OCI-M1 (cell line): ENCODE measurements at regions not wholly inside any gene's neighbourhood (a gene's known extent, or its start where the extent isn't known, plus 50 kb on each side); places are given as distances from the start of the nearest gene placed in this dataset.
"Not testable (repeated sequence)": the region's sequence is repeated elsewhere in the genome, so short reads cannot be mapped to it uniquely, and the experiment has no call there.

Experiments
- DNase-seq: peaks from one replicate; lab custom pipeline; 2025; lab: John Stamatoyannopoulos, UW

DNA sequence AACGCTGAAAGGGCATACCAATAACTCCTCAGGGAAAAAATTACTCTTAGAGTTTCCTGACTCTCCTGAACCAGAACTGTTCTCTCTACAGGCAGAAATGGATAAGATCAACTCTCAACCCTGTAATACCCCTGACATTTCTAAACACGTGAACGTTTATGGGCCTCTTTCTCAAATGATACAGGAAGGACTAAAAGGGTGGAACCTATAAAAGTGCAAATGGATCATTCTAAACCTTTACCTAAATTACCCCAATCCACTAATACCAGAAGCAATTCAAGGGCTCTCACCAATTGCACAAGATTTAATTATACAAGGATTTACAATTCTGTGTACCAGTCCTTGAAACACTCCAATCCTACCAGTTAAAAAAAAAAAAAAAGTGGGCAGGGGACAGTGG lies 98.0 kb upstream of the FAM174B start:
- DNase-seq: no peak

DNA sequence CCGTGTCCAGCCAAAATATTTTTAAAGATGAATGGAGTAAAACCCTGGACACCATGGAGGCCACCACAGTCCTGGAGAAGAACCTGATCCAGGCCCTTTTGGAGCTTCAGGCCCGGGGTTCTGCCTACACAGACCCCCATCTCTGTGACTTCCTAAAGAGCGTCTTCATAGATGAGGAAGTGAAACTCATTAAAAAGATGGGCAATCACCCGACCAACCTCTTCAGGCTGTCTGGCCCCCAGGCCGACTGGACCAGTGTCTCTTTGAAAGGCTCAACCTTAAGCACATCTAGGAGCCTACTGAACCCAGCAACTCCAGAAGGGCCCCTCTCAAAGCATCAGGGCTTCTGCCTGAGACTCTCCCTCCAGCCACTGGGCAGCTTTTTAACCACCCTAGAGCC lies 107.9 kb upstream of the FAM174B start:
- no peak for DNase-seq

DNA sequence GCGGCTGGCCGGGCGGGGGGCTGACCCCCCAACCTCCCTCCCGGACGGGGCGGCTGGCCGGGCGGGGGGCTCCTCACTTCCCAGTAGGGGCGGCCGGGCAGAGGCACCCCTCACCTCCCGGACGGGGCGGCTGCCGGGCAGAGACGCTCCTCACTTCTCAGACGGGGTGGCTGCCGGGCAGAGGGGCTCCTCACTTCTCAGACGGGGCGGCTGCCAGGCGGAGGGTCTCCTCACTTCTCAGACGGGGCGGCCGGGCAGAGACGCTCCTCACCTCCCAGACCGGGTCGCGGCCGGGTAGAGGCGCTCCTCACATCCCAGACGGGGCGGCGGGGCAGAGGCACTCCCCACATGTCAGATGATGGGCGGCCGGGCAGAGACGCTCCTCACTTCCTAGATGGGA lies 112.6 kb upstream of the FAM174B start:
- DNase-seq: not testable (repeated sequence)

DNA sequence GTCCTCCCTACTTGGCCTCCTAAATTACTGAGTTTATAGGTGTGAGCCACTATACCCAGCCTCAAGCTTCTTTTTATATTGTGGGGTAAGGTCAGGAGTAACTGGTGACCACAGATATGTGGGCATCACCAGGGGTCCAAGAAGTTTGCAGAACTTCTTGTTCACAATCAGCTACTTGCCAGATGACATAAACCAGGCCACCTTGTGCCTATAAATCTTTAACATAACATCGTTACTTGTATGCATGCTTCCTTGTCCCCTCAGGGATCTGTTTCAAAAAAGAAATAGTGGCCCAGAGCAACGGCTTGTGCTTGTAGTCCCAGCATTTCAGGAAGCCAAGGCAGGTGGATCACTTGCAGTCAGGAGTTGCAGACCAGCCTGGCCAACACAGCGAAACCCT lies 115.1 kb upstream of the FAM174B start:
- DNase-seq: no peak

DNA sequence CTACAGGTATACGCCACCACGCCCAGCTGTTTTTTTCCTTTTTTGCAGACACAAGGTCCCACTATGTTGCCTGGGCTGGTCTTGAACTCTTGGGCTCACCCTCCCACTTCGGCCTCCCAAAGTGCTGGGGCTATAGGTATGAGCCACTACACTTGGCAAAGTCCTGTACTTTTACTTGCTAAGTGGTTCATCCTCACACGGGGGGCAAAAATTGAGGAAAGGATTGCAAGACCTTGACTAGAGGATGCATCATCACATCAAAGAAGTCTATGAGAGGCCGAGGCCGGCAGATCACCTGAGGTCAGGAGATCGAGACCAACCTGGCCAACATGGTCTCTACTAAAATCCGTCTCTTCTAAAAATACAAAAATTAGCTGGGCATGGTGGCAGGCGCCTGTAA lies 116.5 kb upstream of the FAM174B start:
- no peak for DNase-seq

DNA sequence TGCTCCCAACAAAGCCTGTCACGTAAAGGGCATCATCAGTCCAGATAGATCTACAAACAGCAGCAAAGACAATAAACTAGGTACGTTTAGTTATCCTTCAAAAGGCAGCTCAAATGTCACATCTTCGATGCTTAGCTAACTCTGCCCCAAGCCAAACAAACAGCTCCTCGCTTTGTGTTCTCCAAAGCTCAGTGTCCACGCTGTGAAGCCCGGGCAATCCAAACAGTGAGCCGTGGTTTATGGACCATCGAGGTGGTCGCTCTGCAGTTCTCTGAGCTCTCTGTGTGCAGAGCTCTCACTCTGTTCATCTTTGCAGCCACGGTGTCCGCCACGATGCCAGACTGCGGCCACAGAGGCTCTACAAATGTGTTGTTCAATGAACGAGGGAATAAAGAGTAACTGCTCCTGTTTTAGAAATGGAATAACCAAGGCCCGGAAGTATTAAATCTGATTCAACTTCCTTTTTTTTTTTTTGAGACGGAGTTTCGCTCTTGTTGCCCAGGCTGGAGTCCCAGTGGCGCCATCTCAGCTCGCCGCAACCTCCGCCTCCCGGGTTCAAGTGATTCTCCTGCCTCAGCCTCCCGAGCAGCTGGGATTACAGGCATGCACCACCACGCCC lies 117.2 kb upstream of the FAM174B start:
- DNase-seq: no peak

DNA sequence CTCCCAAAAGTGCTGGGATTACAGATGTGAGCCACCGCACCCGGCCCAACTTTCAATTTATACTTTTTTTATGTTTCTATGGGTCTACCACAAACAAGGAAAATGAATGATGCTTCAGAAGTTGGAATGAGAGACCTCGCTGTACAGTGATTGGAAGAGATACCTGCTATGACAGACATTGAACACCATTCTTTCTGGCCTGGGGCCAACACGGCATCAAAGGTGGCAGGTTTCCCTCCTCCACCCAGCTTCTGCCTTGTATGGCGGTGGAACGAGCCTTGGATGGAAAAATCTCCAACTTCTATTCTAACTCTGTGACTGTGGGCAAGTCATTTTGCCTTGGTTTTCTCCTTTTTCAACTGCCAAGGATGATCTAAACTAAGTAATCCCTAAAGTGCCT lies 117.8 kb upstream of the FAM174B start:
- DNase-seq: no peak

DNA sequence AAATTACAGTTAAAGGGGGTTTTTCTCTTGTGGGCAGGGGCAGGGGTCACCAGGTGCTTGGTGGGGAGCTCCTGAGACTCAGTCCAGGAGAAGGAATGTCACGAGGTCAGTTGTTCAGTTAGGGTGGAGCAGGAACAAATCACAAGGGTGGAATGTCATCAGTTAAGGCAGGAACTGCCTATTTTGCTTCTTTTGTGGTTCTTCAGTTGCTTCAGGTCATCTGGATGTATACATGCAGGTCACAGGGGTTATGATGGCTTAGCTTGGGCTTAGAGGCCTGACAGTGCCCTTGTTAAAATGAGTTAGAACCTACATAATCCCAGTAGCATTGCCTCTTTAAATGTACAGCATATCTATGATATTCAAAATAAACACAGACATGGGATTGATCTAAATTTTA lies 120.2 kb upstream of the CHD2 start:
- no peak for DNase-seq

DNA sequence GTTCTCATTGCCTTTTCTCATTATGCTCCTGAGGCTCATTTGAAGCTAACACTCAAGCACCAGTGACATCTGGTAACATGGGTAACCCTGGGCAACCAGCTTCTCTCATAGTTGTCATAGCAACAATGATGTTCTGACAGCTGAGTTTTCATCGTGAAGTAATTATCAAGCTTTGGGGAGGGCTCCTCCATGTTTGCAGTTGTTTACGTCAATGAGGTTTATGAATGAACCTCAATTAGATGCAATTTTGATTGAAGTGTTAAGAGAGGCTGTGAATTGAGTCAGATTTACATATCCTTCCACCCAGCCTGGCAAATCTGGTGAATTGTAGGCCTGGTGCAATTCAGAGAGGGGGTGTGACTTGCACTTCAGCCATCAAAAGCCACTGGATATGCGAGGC lies 119.3 kb upstream of the CHD2 start:
- no peak for DNase-seq

DNA sequence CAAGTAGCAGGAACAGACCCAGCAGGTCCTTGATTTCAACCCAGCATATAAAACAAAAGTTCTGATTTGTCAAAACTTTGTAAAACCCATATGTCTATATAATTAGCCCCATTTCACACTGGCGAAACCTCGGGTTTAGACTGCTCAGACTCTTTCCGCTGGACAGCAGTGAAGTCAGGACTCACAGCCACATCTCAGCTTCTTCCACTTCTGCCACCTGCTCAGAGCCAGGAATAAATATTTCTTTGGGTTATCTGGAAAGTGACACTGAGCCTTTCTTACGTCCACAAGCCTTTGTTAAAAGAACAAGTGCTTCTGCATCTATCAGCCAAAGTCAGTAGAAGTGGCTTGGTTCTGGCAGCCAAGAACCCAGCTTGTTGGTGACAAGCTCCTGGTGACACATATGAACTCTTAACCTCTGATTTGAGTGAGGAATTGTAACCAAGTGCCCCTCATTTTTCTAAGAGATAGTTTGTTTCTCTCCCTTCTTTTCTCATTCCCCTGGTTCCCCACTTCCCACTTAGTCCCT lies 118.1 kb upstream of the CHD2 start:
- DNase-seq: no peak

DNA sequence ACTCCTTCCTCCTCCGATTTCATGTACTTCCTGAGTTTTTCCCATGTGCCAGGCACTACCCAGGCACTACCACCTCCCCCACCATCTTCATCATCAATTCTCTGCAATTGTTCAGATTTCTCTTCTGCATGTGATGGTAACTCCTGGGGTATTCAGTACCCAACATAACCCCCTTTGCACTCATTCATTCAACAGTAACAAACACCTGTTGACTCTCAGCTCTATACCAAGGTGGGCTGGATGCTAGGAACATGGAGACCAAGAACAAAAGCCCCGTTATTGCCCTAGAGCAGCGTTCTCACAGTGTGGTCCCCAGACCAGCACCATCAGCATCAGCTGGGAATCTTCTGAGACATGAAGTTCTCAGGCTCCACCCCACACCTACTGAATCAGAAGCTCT lies 113.0 kb upstream of the CHD2 start:
- no peak for DNase-seq

DNA sequence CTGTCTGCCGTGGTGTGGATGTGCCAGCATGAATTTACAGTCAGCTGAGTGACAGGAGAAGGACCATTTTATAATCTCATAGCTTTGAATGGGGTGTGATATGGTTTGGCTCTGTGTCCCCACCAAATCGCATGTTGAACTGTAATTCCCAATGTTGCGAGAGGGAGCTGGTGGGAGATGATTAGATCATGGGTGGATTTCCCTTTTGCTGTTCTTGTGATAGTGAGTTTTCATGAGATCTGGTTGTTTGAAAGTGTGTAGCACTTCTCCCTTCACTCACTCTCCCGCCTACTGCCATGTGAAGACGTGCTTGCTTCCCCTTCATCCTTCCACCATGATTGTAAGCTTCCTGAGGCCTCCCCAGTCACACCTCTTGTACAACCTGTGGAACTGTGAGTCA lies 111.9 kb upstream of the CHD2 start:
- DNase-seq: no peak

DNA sequence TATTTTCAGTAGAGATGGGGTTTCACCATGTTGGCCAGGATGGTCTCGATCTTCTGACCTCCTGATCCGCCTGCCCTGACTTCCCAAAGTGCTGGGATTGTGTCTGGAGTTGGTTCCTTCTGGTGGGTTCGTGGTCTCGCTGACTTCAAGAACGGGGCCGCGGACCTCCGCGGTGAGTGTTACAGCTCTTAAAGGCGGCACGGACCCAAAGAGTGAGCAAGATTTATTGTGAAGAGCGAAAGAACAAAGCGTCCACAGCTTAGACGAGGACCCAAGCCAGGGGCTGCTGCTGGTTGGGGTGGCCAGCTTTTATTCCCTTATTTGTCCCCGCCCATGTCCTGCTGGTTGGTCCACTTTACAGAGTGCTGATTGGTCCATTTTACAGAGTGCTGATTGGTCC lies 111.3 kb upstream of the CHD2 start:
- not testable (repeated sequence) for DNase-seq

DNA sequence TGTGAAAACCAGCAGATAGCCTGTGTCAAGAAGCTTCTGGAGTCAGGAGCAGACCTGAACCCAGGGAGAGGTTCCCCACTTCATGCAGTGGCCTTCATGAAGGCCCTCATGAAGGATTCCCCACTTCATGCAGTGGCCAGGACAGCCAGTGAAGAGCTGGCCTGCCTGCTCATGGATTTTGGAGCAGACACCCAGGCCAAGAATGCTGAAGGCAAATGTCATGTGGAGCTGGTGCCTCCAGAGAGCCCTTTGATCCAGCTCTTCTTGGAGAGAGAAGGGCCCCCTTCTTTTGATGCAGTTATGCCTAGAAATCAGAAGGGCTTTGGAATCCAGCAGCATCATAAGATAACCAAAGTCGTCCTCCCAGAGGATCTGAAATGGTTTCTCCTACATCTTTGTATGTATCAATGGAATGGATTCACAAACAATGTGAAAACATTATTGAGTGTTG lies 103.9 kb upstream of the CHD2 start:
- no peak for DNase-seq

DNA sequence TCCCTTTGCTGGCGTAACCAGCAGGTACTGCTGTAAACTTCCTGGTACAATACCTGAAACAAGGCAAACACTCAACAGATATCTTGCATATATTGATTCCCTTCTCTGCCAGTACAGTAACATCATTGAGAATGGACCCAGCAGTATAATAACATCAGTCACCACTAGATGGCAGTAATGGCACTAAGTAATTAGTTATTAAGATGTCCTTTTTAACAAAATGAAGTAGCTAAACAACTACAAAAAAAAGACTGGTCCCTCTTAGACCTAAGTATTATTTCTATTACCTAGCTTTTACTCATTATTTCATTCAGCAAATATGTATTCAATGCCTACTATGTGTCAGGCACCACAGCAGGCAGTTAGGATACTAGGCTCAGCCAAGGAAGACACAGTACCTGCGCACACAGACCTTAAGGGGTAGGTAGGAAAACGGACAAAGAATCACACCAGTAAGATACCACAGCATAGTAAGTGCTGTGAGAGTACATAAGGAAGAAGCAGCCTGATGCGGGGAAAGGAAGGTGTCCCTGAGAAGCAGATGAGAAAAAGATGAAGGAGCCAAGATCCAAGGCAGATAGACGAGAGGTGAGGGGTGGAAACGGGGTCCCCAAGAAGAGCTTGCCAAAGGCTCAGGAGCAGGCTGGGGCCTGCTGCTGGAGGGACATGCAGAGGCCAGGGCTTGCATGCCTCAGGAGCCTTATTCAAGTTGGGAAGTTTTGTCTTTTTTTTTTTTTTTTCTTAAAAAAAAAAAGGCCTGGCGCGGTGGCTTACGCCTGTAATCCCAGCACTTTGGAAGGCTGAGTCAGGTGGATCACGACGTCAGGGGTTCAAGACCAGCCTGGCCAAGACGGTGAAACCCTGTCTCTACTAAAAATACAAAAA lies 102.7 kb upstream of the CHD2 start:
- peak; percentile 93 for DNase-seq

DNA sequence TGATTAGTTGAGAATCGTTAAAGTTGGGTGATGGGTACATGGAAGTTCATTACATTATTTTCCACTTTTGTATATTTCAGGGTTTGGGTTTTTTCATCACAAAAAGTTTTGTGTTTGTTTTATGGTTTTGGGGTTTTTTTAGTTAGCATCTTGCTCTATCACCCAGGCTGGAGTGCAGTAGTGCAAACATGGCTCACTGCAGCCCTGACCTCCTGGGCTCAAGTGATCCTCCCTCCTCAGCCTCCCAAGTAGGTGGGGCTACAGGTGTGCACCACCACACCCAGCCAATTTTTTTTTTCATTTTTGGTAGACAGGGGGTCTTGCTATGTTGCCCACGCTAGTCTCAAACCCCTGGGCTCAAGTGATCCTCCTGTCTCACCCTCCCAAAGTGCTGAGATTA lies 100.1 kb upstream of the CHD2 start:
- no peak for DNase-seq

DNA sequence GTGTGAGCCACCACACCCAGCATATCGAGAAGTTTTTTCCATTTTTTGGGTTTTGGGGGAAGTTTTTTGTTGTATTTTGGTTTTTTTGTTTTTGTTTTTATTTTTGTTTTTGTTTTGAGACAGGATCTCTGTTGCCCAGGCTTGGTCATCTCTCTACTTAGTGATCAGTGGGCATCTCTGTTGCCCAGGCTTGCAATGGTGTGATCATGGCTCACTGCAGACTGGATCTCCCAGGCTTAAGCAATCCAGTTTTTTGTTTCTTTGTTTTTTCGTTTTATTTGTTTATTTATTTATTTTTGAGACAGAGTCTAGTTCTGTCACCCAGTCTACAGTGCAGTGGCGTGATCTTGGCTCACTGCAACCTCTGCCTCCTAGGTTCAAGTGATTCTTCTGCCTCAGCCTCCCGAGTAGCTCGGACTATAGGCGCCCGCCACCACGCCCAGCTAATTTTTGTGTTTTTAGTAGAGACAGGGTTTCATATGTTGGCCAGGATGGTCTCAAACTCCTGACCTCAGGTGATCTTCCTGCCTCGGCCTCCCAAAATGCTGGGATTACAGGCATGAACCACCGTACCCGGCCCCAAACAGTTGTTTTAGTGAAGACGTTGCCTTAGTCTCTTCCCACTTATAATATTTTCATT lies 99.6 kb upstream of the CHD2 start:
- DNase-seq: not testable (repeated sequence)

DNA sequence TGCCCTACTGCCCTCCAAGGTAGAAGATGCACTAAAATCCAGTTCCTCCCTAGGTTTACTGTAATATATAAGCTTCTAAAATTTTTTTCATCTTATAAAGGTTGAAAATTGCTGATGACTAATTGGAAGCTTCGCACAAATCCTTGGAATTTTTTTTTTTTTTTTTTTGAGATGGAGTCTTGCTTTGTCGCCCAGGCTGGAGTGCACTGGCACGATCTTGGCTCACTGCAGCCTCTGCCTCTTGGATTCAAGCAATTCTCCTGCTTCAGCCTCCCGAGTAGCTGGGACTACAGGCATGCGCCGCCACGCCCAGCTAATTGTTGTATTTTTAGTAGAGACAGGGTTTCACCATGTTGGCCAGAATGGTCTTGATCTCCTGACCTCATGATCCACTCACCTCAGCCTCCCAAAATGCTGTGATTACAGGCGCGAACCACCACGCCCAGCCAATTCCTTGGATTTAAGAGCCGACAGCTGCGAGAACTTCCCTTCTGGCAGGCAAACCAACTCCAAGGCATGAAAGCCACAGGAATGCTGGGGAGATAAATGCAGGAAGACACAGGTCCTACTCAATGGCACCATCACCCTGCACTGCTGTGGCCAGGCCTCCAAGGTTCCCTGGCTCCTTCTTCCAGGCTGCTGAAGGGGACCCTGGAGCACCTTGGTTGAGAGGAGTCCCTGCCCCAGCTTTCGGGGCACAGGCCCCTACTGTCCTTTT lies 98.9 kb upstream of the CHD2 start:
- DNase-seq: not testable (repeated sequence)

DNA sequence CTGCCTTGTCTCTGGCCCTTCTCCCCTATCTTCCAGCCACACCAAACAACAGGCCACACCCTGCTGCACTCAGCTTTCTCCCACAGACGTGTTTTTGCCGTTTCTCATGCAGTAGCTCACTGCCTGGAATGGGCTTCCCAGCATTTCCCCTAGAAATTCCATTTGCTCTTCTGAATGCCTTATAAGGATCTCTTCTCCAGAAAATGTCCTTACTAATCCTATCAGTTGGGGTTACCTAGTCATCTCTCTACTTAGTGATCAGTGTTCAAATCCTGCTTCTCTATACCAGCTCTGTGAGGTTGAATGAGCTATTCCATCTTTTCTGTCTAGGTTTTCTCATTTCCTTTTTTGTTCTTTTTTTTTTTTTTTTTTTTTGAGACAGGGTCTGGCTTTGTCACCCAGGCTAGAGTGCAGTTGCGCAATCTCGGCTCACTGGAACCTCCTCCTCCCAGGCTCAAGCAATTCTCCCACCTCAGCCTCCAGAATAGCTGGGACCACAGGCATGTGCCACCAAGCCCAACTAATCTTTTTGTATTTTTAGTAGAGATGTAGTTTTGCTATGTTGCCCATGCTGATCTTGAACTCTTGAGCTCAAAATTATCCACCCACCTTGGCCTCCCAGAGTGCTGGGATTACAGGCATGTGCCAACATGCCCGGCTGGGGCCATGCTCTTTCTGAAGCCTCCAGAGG lies 98.2 kb upstream of the CHD2 start:
- DNase-seq: peak; percentile 78

DNA sequence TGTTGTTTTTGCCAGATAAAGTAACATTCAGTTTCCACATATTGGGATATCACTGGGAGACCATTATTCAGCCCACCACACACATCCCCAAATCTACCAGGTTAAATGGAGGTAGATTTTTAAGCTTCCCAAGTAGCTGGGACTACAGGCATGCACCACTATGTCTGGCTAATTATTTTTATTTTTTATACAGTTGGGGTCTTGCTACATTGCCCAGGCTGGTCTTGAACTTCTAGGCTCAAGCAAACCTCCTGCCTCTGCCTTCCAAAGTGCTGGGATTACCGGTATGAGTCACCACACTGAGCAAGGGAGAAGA lies 96.6 kb upstream of the CHD2 start:
- DNase-seq: no peak

DNA sequence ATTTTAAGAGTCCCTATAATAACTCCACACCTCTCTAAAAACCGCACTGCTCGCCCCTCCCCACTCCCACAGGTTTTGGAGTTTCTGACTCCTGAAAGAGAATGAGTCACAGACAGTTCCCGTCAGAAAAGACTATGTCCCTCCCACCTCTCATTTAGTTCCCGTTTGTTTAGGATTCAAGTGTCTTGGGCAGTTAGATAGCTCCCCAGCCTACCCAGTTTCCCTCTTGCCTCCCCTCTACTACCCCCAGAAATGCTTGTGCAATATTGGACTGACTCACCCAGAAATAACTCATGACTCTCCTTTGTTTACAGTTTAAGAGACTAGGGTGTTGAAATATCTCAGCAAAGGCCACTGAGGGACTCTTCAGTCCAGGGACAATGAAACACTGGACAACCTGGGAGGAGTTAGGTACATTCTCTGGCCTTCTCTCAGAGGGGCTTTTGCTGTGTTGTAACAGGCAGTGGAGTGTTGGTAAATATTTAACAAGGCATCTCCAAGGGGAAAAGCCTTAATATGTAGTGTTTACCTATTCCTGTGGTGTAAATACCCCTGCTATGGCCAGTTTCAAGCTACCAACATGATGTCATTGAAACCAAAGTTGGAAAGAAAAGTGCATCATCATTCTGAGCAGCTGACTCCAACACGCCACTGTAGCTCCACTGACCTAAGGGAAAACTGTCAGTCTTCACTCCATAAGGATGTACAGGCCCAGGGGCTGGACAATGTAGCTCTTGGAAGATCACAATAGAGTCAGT lies 96.1 kb upstream of the CHD2 start:
- peak; percentile 98 for DNase-seq
